K562 (cell line): ENCODE measurements at regions not wholly inside any gene's neighbourhood (a gene's known extent, or its start where the extent isn't known, plus 50 kb on each side); places are given as distances from the start of the nearest gene placed in this dataset.

ENCODE experiments used
- ARHGAP35 ChIP-seq: fragments of 450-650 bp; IDR thresholded peaks from 2 replicates; pipeline ENCODE4 v1.6.1; 2018; ENCODE audit not compliant: partially characterized antibody
- ATF1 ChIP-seq, 2 experiments: fragments of 450-650 bp in 1 of 2; IDR thresholded peaks; 2 replicates each; pipeline ENCODE4 v1.6.1; 2016; ENCODE audit warnings: missing compliant biosample characterization in 1 of 2, missing genetic modification characterization in 1 of 2
- BACH1 ChIP-seq: fragments of 200-800 bp; sonication (Bioruptor generic); IDR thresholded peaks from 2 replicates; pipeline ENCODE4 v1.6.1; 2016; ENCODE audit warnings: missing genetic modification characterization, missing compliant biosample characterization
- BCL6 ChIP-seq: fragments of 250-450 bp; sonication (Bioruptor Pico); IDR thresholded peaks from 2 replicates; pipeline ENCODE4 v1.4.0; 2020
- BDP1 ChIP-seq: IDR thresholded peaks from 3 replicates; pipeline ENCODE4 v1.6.1; 2011; ENCODE audit not compliant: insufficient read length, insufficient read depth
- CBX5 ChIP-seq: IDR thresholded peaks from 2 replicates; pipeline ENCODE4 v1.6.1; 2014; ENCODE audit warnings: low read depth, borderline replicate concordance
- CTBP1 ChIP-seq: fragments of 450-650 bp; IDR thresholded peaks from 2 replicates; pipeline ENCODE4 v1.6.1; 2016; ENCODE audit warnings: borderline replicate concordance
- E2F3 ChIP-seq: fragments of 250-450 bp; sonication (Bioruptor Pico); IDR thresholded peaks from 2 replicates; pipeline ENCODE4 v1.4.0; 2020; ENCODE audit warnings: mild to moderate bottlenecking
- EWSR1 ChIP-seq: fragments of 450-650 bp; IDR thresholded peaks from 2 replicates; pipeline ENCODE4 v1.6.1; 2018; ENCODE audit warnings: borderline replicate concordance, mild to moderate bottlenecking, low read depth, moderate library complexity; ENCODE audit not compliant: partially characterized antibody
- FUS ChIP-seq: fragments of 200-400 bp; formaldehyde crosslinking; optimal IDR thresholded peaks from 2 replicates; pipeline ENCODE3; 2017; ENCODE audit warnings: low read depth, low read length
- HDAC8 ChIP-seq: fragments of 450-650 bp; IDR thresholded peaks from 2 replicates; pipeline ENCODE4 v1.6.1; 2016; ENCODE audit warnings: mild to moderate bottlenecking, missing genetic modification characterization, moderate library complexity, missing compliant biosample characterization
- KLF6 ChIP-seq: fragments of 250-450 bp; sonication (Bioruptor Pico); IDR thresholded peaks from 2 replicates; pipeline ENCODE4 v1.4.0; 2020; ENCODE audit warnings: mild to moderate bottlenecking, moderate library complexity, borderline replicate concordance
- MEF2D ChIP-seq: conservative IDR thresholded peaks from 2 replicates; pipeline ENCODE4 v1.6.1; 2016; ENCODE audit warnings: low read depth, missing genetic modification characterization, missing compliant biosample characterization
- NCOA6 ChIP-seq: fragments of 450-650 bp; IDR thresholded peaks from 2 replicates; pipeline ENCODE4 v1.6.1; 2017; ENCODE audit warnings: mild to moderate bottlenecking
- NR3C1 ChIP-seq: sonication (generic); formaldehyde crosslinking; IDR thresholded peaks from 2 replicates; pipeline ENCODE4 v1.8.1; 2022; ENCODE audit warnings: missing genetic modification reagents
- NR4A1 ChIP-seq, 2 experiments: fragments of 250-450 bp in 1 of 2; fragments of 450-650 bp in 1 of 2; sonication (Bioruptor Pico) in 1 of 2; IDR thresholded peaks; 2 replicates each; pipeline versions ENCODE4 v1.4.0 to v1.6.1; 2016 to 2020; ENCODE audit warnings: mild to moderate bottlenecking in 2 of 2, missing compliant biosample characterization in 1 of 2, missing genetic modification characterization in 1 of 2, moderate library complexity in 1 of 2
- POU5F1 ChIP-seq: fragments of 150-350 bp; IDR thresholded peaks from 2 replicates; pipeline ENCODE4 v1.6.1; 2014; ENCODE audit warnings: borderline replicate concordance, low read length, low read depth, mild to moderate bottlenecking; ENCODE audit not compliant: partially characterized antibody
- RB1 ChIP-seq: fragments of 450-650 bp; IDR thresholded peaks from 2 replicates; pipeline ENCODE4 v1.6.1; 2017; ENCODE audit warnings: low read depth, mild to moderate bottlenecking
- RCOR1 ChIP-seq, 2 experiments: IDR thresholded peaks; 2 replicates each; pipeline ENCODE4 v1.6.1; 2012; ENCODE audit warnings: low read depth in 2 of 2, low read length in 2 of 2, borderline replicate concordance in 1 of 2, improper control_type of control experiment in 1 of 2
- SP2 ChIP-seq: IDR thresholded peaks from 2 replicates; pipeline ENCODE4 v1.6.1; 2011; ENCODE audit warnings: mild to moderate bottlenecking, low read depth, low read length, moderate library complexity; ENCODE audit not compliant: poor library complexity, severe bottlenecking; ENCODE audit errors: extremely low read depth
- SUPT5H ChIP-seq: fragments of 450-650 bp; IDR thresholded peaks from 2 replicates; pipeline ENCODE4 v1.6.1; 2016
- ZC3H4 ChIP-seq: sonication (generic); formaldehyde crosslinking; IDR thresholded peaks from 2 replicates; pipeline ENCODE4 v1.9.0; 2021; ENCODE audit warnings: missing genetic modification reagents, borderline replicate concordance
- ZEB2 ChIP-seq: fragments of 450-650 bp; IDR thresholded peaks from 2 replicates; pipeline ENCODE4 v1.6.1; 2016
- ZNF224 ChIP-seq: sonication (generic); formaldehyde crosslinking; IDR thresholded peaks from 2 replicates; pipeline ENCODE4 v1.8.0; 2022; ENCODE audit warnings: mild to moderate bottlenecking, missing genetic modification reagents
- ZNF24 ChIP-seq: fragments of 450-650 bp; IDR thresholded peaks from 2 replicates; pipeline ENCODE4 v1.6.1; 2016
- ZNF253 ChIP-seq: fragments of 250-450 bp; sonication (Bioruptor Pico); conservative IDR thresholded peaks from 2 replicates; pipeline ENCODE4 v1.6.1; 2021; ENCODE audit warnings: mild to moderate bottlenecking
- ZNF436 ChIP-seq: fragments of 250-450, 450-650 bp; sonication (Bioruptor Pico); formaldehyde crosslinking; IDR thresholded peaks from 2 replicates; pipeline ENCODE4 v1.7.0; 2020; ENCODE audit warnings: mild to moderate bottlenecking
- TF ChIP-seq, protein P1 (sequence below): sonication (generic); formaldehyde crosslinking; IDR thresholded peaks from 2 replicates; pipeline ENCODE4 v1.8.0; 2023; ENCODE audit warnings: mild to moderate bottlenecking, missing genetic modification reagents
- TF ChIP-seq, protein P2 (sequence below): fragments of 250-450 bp; sonication (Bioruptor Pico); IDR thresholded peaks from 2 replicates; pipeline ENCODE4 v1.5.0; 2020; ENCODE audit warnings: mild to moderate bottlenecking

DNA sequence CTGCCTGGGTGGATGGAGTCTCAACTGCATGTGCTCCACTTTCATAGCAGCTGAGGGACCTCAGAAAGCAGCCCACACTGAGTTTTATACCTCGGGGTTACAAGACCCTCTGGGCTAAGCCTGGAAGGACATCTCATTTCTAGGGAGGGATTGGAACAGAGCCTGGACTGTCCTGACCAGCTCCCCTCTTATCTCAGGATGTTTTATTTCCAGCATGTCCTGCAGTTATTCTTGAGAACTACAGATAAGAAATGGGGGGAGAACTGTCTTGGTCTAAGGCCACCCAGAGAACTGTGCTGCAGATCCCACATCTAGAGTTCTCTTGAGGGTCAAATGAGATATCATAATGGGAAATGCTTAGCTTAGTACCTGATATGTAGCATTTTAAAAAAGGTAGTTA is 97.3 kb upstream of the CHD6 start (continued):
- TF ChIP-seq FUS: no peak
- TF ChIP-seq NR3C1 (CRISPR knock-in tag): no peak
- TF ChIP-seq ATF1 (CRISPR knock-in tag; IDR thresholded peaks at IDR 0.05): no peak
- TF ChIP-seq ATF1 (tag; IDR thresholded peaks at IDR 0.05): no peak
- TF ChIP-seq ZNF24: no peak
- no peak for TF ChIP-seq BCL6 (CRISPR knock-in tag)
- no peak for TF ChIP-seq BACH1 (tag)
- no peak for TF ChIP-seq ZEB2
- no peak for TF ChIP-seq E2F3 (CRISPR knock-in tag)
- no peak for TF ChIP-seq ZNF436 (CRISPR knock-in tag)
- peak in 1 of 2 experiments; percentile 74; a peak in 2 of 4 replicates for TF ChIP-seq RCOR1 (IDR thresholded peaks at IDR 0.05; ENCODE audit: borderline replicate concordance in 1 of 2, low read depth in 2 of 2, low read length in 2 of 2)
- no peak for TF ChIP-seq POU5F1
- TF ChIP-seq CTBP1: no peak
- TF ChIP-seq RB1: no peak
- no peak for TF ChIP-seq ZNF224 (CRISPR knock-in tag)
- TF ChIP-seq NR4A1 (CRISPR knock-in tag; IDR thresholded peaks at IDR 0.05): no peak
- no peak for TF ChIP-seq NR4A1 (tag; IDR thresholded peaks at IDR 0.05)
- TF ChIP-seq CBX5: no peak
- TF ChIP-seq ZNF253 (CRISPR knock-in tag): no peak
- TF ChIP-seq MEF2D (tag): no peak
- no peak for TF ChIP-seq SUPT5H
- no peak for TF ChIP-seq SP2
- TF ChIP-seq NCOA6: no peak
- TF ChIP-seq EWSR1: no peak
- TF ChIP-seq, protein P1, sequence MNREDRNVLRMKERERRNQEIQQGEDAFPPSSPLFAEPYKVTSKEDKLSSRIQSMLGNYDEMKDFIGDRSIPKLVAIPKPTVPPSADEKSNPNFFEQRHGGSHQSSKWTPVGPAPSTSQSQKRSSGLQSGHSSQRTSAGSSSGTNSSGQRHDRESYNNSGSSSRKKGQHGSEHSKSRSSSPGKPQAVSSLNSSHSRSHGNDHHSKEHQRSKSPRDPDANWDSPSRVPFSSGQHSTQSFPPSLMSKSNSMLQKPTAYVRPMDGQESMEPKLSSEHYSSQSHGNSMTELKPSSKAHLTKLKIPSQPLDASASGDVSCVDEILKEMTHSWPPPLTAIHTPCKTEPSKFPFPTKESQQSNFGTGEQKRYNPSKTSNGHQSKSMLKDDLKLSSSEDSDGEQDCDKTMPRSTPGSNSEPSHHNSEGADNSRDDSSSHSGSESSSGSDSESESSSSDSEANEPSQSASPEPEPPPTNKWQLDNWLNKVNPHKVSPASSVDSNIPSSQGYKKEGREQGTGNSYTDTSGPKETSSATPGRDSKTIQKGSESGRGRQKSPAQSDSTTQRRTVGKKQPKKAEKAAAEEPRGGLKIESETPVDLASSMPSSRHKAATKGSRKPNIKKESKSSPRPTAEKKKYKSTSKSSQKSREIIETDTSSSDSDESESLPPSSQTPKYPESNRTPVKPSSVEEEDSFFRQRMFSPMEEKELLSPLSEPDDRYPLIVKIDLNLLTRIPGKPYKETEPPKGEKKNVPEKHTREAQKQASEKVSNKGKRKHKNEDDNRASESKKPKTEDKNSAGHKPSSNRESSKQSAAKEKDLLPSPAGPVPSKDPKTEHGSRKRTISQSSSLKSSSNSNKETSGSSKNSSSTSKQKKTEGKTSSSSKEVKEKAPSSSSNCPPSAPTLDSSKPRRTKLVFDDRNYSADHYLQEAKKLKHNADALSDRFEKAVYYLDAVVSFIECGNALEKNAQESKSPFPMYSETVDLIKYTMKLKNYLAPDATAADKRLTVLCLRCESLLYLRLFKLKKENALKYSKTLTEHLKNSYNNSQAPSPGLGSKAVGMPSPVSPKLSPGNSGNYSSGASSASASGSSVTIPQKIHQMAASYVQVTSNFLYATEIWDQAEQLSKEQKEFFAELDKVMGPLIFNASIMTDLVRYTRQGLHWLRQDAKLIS: no peak
- no peak for TF ChIP-seq BDP1
- TF ChIP-seq KLF6: no peak
- TF ChIP-seq, protein P2, sequence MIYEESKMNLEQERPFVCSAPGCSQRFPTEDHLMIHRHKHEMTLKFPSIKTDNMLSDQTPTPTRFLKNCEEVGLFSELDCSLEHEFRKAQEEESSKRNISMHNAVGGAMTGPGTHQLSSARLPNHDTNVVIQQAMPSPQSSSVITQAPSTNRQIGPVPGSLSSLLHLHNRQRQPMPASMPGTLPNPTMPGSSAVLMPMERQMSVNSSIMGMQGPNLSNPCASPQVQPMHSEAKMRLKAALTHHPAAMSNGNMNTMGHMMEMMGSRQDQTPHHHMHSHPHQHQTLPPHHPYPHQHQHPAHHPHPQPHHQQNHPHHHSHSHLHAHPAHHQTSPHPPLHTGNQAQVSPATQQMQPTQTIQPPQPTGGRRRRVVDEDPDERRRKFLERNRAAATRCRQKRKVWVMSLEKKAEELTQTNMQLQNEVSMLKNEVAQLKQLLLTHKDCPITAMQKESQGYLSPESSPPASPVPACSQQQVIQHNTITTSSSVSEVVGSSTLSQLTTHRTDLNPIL (CRISPR knock-in tag): no peak
- no peak for TF ChIP-seq HDAC8 (tag)
- TF ChIP-seq ZC3H4 (CRISPR knock-in tag): no peak
- no peak for TF ChIP-seq ARHGAP35
